ENCODE measurements at regions not wholly inside any gene's neighbourhood (a gene's known extent, or its start where the extent isn't known, plus 50 kb on each side); places are given as distances from the start of the nearest gene placed in this dataset.
A peak's percentile ranks its signal among the peaks of the same experiment; 100 is the strongest.

GRCh38 chr13:50629497-50629896, 214.0 kb downstream of the DLEU7 start:
- no peak for DNase-seq (ENCODE audit: insufficient read length, low spot score, missing footprints)
- H3K4me3 ChIP-seq (ENCODE audit: insufficient read depth, low read length), result no peak overlapping the region
- no peaks in the 10 kb centered on the region for H4K20me1 ChIP-seq (ENCODE audit: insufficient read depth, low read length)
- H2AFZ ChIP-seq (ENCODE audit: low read length), result no peak overlapping the region
- H3K4me1 ChIP-seq (ENCODE audit: insufficient read depth, low read length), result peaks cover 21% of the 10 kb centered on the region
- no peaks in the 10 kb centered on the region for H3K27me3 ChIP-seq (ENCODE audit: insufficient read depth, low read length)
- no peaks in the 10 kb centered on the region for H3K9me3 ChIP-seq (ENCODE audit: low read depth, low read length)
- no peaks in the 10 kb centered on the region for H3K79me2 ChIP-seq (ENCODE audit: insufficient read depth, low read length)
- TF ChIP-seq CTCF (IDR thresholded peaks at IDR 0.05; ENCODE audit: extremely low read depth, low read depth, low read length), result no peak
- H3K27ac ChIP-seq (ENCODE audit: low read depth, low read length), result no peak overlapping the region
- no peaks in the 10 kb centered on the region for H3K36me3 ChIP-seq (ENCODE audit: insufficient read depth, low read length)
- H3K4me2 ChIP-seq (ENCODE audit: insufficient read depth, low read length), result no peak overlapping the region

DNA sequence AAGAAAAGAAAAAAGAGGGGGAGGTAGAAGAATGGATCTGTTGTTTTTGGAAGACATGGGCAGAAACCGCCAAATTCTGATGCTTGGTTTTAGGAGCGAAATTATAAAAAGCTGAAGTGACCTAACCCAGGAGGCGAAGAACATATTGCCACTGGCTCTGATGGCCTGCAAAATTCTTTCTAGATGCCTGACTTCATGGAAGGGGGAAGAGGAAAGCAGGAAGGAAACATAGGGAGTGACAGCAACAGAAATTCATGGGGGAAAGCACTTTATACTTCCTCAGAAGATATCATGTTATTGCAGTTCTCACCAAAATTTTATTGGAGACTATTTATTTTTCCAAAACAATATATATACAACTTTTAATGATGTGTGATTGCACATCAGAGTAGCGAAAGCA, 213.5 kb downstream of the DLEU7 start:
- no peaks in the 10 kb centered on the region for H3K27me3 ChIP-seq (ENCODE audit: insufficient read depth, low read length)
- no peak for TF ChIP-seq CTCF (IDR thresholded peaks at IDR 0.05; ENCODE audit: extremely low read depth, low read depth, low read length)
- H3K27ac ChIP-seq (ENCODE audit: low read depth, low read length), result no peak overlapping the region
- no peak overlapping the region for H3K4me2 ChIP-seq (ENCODE audit: insufficient read depth, low read length)
- H4K20me1 ChIP-seq (ENCODE audit: insufficient read depth, low read length), result no peaks in the 10 kb centered on the region
- H3K4me1 ChIP-seq (ENCODE audit: insufficient read depth, low read length), result peaks cover 21% of the 10 kb centered on the region
- no peak overlapping the region for H2AFZ ChIP-seq (ENCODE audit: low read length)
- no peak overlapping the region for H3K4me3 ChIP-seq (ENCODE audit: insufficient read depth, low read length)
- no peaks in the 10 kb centered on the region for H3K79me2 ChIP-seq (ENCODE audit: insufficient read depth, low read length)
- no peaks in the 10 kb centered on the region for H3K9me3 ChIP-seq (ENCODE audit: low read depth, low read length)
- H3K36me3 ChIP-seq (ENCODE audit: insufficient read depth, low read length), result no peaks in the 10 kb centered on the region
- no peak for DNase-seq (ENCODE audit: insufficient read length, low spot score, missing footprints)

DNA sequence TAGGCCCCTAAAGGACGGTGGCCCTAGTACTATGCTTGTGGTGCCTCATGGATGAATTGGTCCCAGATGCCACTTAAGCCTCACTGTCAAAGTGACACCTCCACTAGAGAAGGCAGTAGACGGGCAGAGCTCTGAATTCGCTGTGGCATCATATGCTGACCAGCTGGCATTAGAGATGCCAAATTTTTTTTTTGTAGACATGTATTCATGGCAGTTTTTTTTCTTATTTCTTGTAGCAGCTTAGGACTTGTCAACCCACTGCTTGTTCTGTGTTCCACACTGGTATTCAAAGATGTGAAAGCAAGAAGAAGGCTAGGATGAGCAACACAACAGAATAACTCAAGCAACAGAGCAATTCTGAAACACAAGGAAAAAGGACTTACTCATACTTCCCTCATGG, 212.5 kb downstream of the DLEU7 start:
- Histone ChIP-seq H3K79me2 (ENCODE audit: insufficient read depth, low read length) (no peaks in the 10 kb centered on the region), H3K27me3 (ENCODE audit: insufficient read depth, low read length) (no peaks in the 10 kb centered on the region), H4K20me1 (ENCODE audit: insufficient read depth, low read length) (no peaks in the 10 kb centered on the region), H2AFZ (ENCODE audit: low read length) (peak overlapping the region; percentile 40), H3K4me1 (ENCODE audit: insufficient read depth, low read length) (peaks cover 10% of the 10 kb centered on the region), H3K36me3 (ENCODE audit: insufficient read depth, low read length) (no peaks in the 10 kb centered on the region), H3K4me3 (ENCODE audit: insufficient read depth, low read length) (no peak overlapping the region), H3K27ac (ENCODE audit: low read depth, low read length) (no peak overlapping the region), H3K9me3 (ENCODE audit: low read depth, low read length) (no peaks in the 10 kb centered on the region), H3K4me2 (ENCODE audit: insufficient read depth, low read length) (no peak overlapping the region)
- no peak for TF ChIP-seq CTCF (IDR thresholded peaks at IDR 0.05; ENCODE audit: extremely low read depth, low read depth, low read length)
- DNase-seq (ENCODE audit: insufficient read length, low spot score, missing footprints), result no peak

DNA sequence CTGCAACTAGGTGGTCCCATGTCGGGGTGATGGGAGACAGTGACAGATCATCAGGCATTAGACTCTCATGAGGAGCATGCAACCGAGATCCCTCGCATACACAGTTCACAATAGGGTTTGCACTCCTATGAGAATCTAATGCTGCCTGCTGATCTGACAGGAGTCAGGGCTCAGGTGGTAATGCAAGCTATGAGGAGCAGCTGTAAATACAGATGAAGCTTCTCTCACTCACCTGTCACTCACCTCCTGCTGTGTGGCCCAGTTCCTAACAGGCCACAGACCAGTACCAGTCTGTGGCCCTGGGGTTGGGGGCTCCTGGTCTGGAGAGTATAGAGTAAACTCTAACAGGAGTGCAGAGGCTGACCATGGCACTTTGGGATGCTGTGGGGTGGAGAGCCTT, 209.2 kb downstream of the DLEU7 start:
- no peaks in the 10 kb centered on the region for H3K79me2 ChIP-seq (ENCODE audit: insufficient read depth, low read length)

More for the DNA sequence above, 209.2 kb downstream of the DLEU7 start:
- no peaks in the 10 kb centered on the region for H4K20me1 ChIP-seq (ENCODE audit: insufficient read depth, low read length)
- H3K27me3 ChIP-seq (ENCODE audit: insufficient read depth, low read length), result no peaks in the 10 kb centered on the region
- H3K4me3 ChIP-seq (ENCODE audit: insufficient read depth, low read length), result no peak overlapping the region
- TF ChIP-seq CTCF (IDR thresholded peaks at IDR 0.05; ENCODE audit: extremely low read depth, low read depth, low read length), result no peak
- no peaks in the 10 kb centered on the region for H3K9me3 ChIP-seq (ENCODE audit: low read depth, low read length)
- H3K36me3 ChIP-seq (ENCODE audit: insufficient read depth, low read length), result no peaks in the 10 kb centered on the region
- DNase-seq (ENCODE audit: insufficient read length, low spot score, missing footprints), result no peak
- H3K4me2 ChIP-seq (ENCODE audit: insufficient read depth, low read length), result no peak overlapping the region
- H3K27ac ChIP-seq (ENCODE audit: low read depth, low read length), result no peak overlapping the region
- H2AFZ ChIP-seq (ENCODE audit: low read length), result no peak overlapping the region
- no peaks in the 10 kb centered on the region for H3K4me1 ChIP-seq (ENCODE audit: insufficient read depth, low read length)

All from osteoblast (primary cell).